ENCODE measurements at regions not wholly inside any gene's neighbourhood (a gene's known extent, or its start where the extent isn't known, plus 50 kb on each side); places are given as distances from the start of the nearest gene placed in this dataset.
"Not testable (repeated sequence)": the region's sequence is repeated elsewhere in the genome, so short reads cannot be mapped to it uniquely, and the experiment has no call there.

DNA sequence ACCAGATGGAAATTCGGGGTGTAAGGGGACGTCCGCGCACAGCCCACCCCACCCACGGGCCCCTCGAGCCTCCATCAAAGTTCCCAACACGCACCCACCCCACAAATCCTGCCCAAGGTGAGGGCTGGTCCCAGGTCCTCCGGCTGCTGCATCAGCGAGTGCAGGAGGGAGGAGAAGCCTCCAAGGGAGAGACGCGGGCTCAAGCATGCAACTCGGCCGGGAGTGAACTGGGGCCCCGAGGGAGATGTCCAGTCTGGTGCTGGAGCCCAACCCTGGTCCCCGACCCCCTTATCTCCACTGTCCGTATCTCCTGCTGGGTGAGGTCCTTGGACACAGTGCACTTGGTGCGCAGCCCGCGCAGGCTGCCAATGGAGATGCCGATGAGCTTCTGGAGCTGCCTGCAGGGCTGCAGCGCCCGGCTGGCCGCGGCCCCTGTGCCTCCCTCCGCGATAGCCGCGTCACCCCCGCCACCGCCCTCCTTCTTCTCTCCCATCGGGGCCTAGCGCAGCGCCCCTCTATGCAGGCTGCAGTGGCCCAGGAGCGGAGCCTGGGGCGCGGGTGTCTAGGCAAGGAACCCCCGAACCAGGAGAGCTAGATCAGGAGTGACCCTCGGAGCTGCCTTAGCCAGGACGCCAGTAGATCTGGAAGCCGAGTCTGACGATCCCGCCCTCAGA is 489.2 kb downstream of the ZNF33B start:
- Histone ChIP-seq H2AFZ (ENCODE audit: control insufficient read depth, low read length) (no peak overlapping the region), H3K27me3 (ENCODE audit: control insufficient read depth, extremely low read depth, insufficient read depth, low read length) (no peaks in the 10 kb centered on the region), H4K20me1 (ENCODE audit: control insufficient read depth, extremely low read depth, insufficient read depth, low read length) (no peaks in the 10 kb centered on the region), H3K4me1 (ENCODE audit: control insufficient read depth, extremely low read depth, insufficient read depth, low read length) (no peaks in the 10 kb centered on the region), H3K9ac (ENCODE audit: control insufficient read depth, extremely low read depth, insufficient read depth, low read length) (no peak overlapping the region), H3K79me2 (ENCODE audit: control insufficient read depth, insufficient read depth, low read length) (no peaks in the 10 kb centered on the region), H3K36me3 (ENCODE audit: control insufficient read depth in 2 of 2, extremely low read depth in 1 of 2, insufficient read depth in 2 of 2, low read length in 2 of 2) (no peaks in the 10 kb centered on the region), H3K9me1 (ENCODE audit: control insufficient read depth, extremely low read depth, insufficient read depth, low read length) (no peaks in the 10 kb centered on the region), H3K9me3 (ENCODE audit: control insufficient read depth, low read depth, low read length) (peaks cover 2% of the 10 kb centered on the region), H3K4me2 (ENCODE audit: control insufficient read depth, extremely low read depth, insufficient read depth, low read depth, low read length) (no peak overlapping the region), H3K27ac (ENCODE audit: control insufficient read depth, insufficient read depth, low read length) (no peak overlapping the region), H3K4me3 (ENCODE audit: control insufficient read depth in 2 of 3, extremely low read depth in 1 of 3, insufficient read depth in 2 of 3, low read depth in 1 of 3, low read length in 3 of 3) (no peak overlapping the region)
- FAIRE-seq (no peak), DNase-seq (ENCODE audit: low read depth, low spot score) (no peak)
- dilution Hi-C loops (cut with MboI; ENCODE audit: extremely low pct_ligation_motif_present, low sequenced_read_pairs), result no loop called here
- TF ChIP-seq CTCF (optimal IDR thresholded peaks at IDR 0.05 in 1 of 3, IDR thresholded peaks at IDR 0.05 in 1 of 3, conservative IDR thresholded peaks at IDR 0.05 in 1 of 3; ENCODE audit: extremely low read depth in 1 of 3, insufficient read depth in 2 of 3, low read length in 3 of 3), result no peak
- TF ChIP-seq EZH2 (IDR thresholded peaks at IDR 0.05; ENCODE audit: low read length), result no peak

- FAIRE-seq; dilution Hi-C loops (cut with MboI; ENCODE audit: extremely low pct_ligation_motif_present, low sequenced_read_pairs): not testable (repeated sequence)
Measured at GRCh38 chr10:42146165-42146564, 492.2 kb downstream of the ZNF33B start.

DNA sequence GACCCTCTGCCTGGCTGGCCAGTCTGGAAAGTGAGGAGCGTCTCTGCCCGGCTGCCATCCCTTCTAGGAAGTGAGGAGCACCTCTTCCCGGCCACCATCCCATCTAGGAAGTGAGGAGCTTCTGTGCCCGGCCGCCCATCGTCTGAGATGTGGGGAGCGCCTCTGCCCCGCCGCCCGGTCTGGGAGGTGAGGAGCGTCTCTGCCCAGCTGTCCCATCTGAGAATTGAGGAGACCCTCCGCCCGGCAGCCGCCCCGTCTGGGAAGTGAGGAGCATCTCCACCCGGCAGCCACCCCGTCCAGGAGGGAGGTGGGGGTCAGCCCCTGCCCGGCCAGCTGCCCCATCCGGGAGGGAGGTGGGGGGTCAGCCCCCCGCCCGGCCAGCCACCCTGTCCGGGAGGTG is 500.3 kb downstream of the ZNF33B start:
- H3K27ac ChIP-seq (ENCODE audit: control insufficient read depth, insufficient read depth, low read length); H3K36me3 ChIP-seq (ENCODE audit: control insufficient read depth in 2 of 2, extremely low read depth in 1 of 2, insufficient read depth in 2 of 2, low read length in 2 of 2); H3K9me1 ChIP-seq (ENCODE audit: control insufficient read depth, extremely low read depth, insufficient read depth, low read length); H3K4me2 ChIP-seq (ENCODE audit: control insufficient read depth, extremely low read depth, insufficient read depth, low read depth, low read length); H3K4me1 ChIP-seq (ENCODE audit: control insufficient read depth, extremely low read depth, insufficient read depth, low read length); H3K9me3 ChIP-seq (ENCODE audit: control insufficient read depth, low read depth, low read length); H3K27me3 ChIP-seq (ENCODE audit: control insufficient read depth, extremely low read depth, insufficient read depth, low read length); H2AFZ ChIP-seq (ENCODE audit: control insufficient read depth, low read length); H3K9ac ChIP-seq (ENCODE audit: control insufficient read depth, extremely low read depth, insufficient read depth, low read length); FAIRE-seq; H3K79me2 ChIP-seq (ENCODE audit: control insufficient read depth, insufficient read depth, low read length); H4K20me1 ChIP-seq (ENCODE audit: control insufficient read depth, extremely low read depth, insufficient read depth, low read length); H3K4me3 ChIP-seq (ENCODE audit: control insufficient read depth in 2 of 3, extremely low read depth in 1 of 3, insufficient read depth in 2 of 3, low read depth in 1 of 3, low read length in 3 of 3); DNase-seq (ENCODE audit: low read depth, low spot score); dilution Hi-C loops (cut with MboI; ENCODE audit: extremely low pct_ligation_motif_present, low sequenced_read_pairs): not testable (repeated sequence)

More at GRCh38 chr10:42146165-42146564, 492.2 kb downstream of the ZNF33B start:
- not testable (repeated sequence) for H4K20me1 ChIP-seq (ENCODE audit: control insufficient read depth, extremely low read depth, insufficient read depth, low read length); H3K27me3 ChIP-seq (ENCODE audit: control insufficient read depth, extremely low read depth, insufficient read depth, low read length); H3K79me2 ChIP-seq (ENCODE audit: control insufficient read depth, insufficient read depth, low read length); H3K27ac ChIP-seq (ENCODE audit: control insufficient read depth, insufficient read depth, low read length); H3K9ac ChIP-seq (ENCODE audit: control insufficient read depth, extremely low read depth, insufficient read depth, low read length); H3K4me3 ChIP-seq (ENCODE audit: control insufficient read depth in 2 of 3, extremely low read depth in 1 of 3, insufficient read depth in 2 of 3, low read depth in 1 of 3, low read length in 3 of 3); H3K4me1 ChIP-seq (ENCODE audit: control insufficient read depth, extremely low read depth, insufficient read depth, low read length); H3K4me2 ChIP-seq (ENCODE audit: control insufficient read depth, extremely low read depth, insufficient read depth, low read depth, low read length); H3K9me3 ChIP-seq (ENCODE audit: control insufficient read depth, low read depth, low read length); H3K36me3 ChIP-seq (ENCODE audit: control insufficient read depth in 2 of 2, extremely low read depth in 1 of 2, insufficient read depth in 2 of 2, low read length in 2 of 2); DNase-seq (ENCODE audit: low read depth, low spot score); H2AFZ ChIP-seq (ENCODE audit: control insufficient read depth, low read length); H3K9me1 ChIP-seq (ENCODE audit: control insufficient read depth, extremely low read depth, insufficient read depth, low read length)
